ENCODE measurements at regions not wholly inside any gene's neighbourhood (a gene's known extent, or its start where the extent isn't known, plus 50 kb on each side); places are given as distances from the start of the nearest gene placed in this dataset.

GRCh38 chr16:86934581-86935375, 356.4 kb downstream of the FOXL1 start:
- DNase-seq (ENCODE audit: insufficient read length, low spot score), result no peak
- no peak for FAIRE-seq

DNA sequence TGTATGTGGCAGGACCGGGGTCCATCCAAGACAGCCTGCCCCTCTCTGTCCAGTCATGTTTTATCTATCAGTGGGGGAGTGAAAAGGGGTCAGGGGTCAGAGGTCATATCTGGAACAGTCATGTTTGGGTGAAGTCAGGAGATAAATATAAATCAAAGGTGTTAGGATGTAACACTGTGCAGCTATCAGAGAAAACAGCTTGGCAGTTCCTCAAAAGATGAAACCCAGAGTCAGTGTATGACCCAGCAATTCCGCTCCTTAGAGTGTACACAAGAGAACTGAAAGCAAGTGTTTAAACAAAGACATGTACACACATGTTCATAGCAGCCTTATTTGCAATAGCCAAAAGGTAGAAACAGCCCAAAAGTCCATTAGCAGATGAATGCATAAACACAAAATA, 361.3 kb downstream of the FOXL1 start:
- FAIRE-seq (no peak), DNase-seq (ENCODE audit: insufficient read length, low spot score) (no peak)
- no peak for TF ChIP-seq CTCF (IDR thresholded peaks at IDR 0.05; ENCODE audit: insufficient read depth, missing control alignments)

More at GRCh38 chr16:86934581-86935375, 356.4 kb downstream of the FOXL1 start:
- TF ChIP-seq CTCF (IDR thresholded peaks at IDR 0.05; ENCODE audit: insufficient read depth, missing control alignments), result no peak

DNA sequence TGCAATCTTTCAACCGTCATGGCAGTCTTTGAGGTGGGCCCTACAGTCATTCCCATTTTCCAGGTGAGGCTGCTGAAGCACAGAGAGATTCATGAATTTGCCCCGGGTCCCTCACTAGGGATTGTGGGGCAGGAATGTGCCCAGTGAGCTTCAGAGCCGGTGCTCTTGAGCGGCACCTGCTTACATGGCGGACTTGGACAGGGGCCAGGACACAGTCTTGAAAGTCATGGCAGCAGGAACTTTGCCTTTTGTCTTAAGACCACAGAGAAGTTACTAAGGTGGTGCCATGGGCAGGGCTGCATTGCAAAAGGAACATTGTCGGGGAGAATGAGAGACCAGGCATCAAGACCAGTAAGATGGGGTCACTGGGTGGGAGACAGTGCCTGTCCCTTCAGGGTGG, 363.4 kb downstream of the FOXL1 start:
- FAIRE-seq, result no peak
- no peak for TF ChIP-seq CTCF (IDR thresholded peaks at IDR 0.05; ENCODE audit: insufficient read depth, missing control alignments)
- DNase-seq (ENCODE audit: insufficient read length, low spot score), result no peak

GRCh38 chr16:86942151-86943051, 364.1 kb downstream of the FOXL1 start:
- FAIRE-seq, result no peak
- no peak for DNase-seq (ENCODE audit: insufficient read length, low spot score)
- no peak for TF ChIP-seq CTCF (IDR thresholded peaks at IDR 0.05; ENCODE audit: insufficient read depth, missing control alignments)

DNA sequence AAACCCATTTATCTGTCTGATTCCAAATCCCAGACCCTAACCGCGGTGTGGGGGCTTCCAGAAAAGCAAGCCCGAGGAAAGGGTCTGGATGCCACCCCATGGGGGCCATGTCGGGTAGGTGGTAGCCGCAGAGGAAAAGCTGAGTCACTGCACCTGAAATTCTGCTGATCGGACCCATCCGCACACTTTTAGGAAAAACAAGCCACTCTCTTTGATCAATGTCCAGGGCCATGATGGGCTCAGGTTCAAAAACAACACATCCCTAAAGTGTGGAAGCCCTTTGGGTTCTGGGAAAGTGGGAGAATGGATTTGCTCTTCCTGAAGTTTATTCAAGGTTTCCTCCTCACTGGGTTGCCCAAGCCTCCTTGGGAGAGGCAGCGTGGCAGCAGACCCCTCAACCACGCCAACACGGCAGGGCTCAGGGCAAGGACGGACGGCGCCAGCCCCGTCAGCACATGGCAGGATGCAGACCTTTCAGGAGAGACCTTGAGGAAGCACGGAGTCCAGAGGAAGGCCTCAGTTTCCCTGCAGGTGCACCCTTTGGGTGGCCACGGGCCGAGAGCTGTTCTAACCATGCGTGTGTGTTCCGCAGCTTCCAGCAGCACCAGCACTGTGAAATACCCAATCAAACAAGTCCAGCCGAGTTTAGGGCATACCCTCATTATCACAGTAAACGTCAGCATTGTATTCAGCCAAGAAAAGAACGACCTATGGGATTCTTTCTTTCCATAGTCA, 367.0 kb downstream of the FOXL1 start:
- DNase-seq (ENCODE audit: insufficient read length, low spot score) (no peak), FAIRE-seq (no peak)
- no peak for TF ChIP-seq CTCF (IDR thresholded peaks at IDR 0.05; ENCODE audit: insufficient read depth, missing control alignments)

DNA sequence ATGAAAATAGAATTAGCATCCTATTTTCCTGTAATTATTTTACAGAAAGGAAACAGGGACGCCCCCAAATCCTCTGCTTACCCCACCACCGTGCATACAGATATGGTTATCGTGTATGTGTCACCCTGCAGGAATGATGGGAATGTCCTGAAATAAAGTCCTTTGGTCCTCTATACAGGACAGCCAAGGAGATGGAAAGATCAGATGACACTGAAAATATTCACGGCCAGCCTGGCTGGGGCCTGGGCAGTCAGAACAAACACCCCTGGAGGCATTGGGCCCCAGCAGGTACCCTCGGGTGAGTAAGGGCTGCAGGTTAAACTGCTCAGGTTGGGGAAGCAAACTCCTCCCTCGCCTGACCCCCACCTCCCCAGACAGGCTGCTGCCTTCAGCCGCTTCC, 368.0 kb downstream of the FOXL1 start:
- DNase-seq (ENCODE audit: insufficient read length, low spot score), result no peak
- TF ChIP-seq CTCF (IDR thresholded peaks at IDR 0.05; ENCODE audit: insufficient read depth, missing control alignments), result no peak
- FAIRE-seq, result no peak

All from D721Med (cell line).